Natural killer cell (primary cell): ENCODE measurements at regions not wholly inside any gene's neighbourhood (a gene's known extent, or its start where the extent isn't known, plus 50 kb on each side); places are given as distances from the start of the nearest gene placed in this dataset.

Experiments
- ATAC-seq, 3 donors: fragments of 150-1000 bp in 2 of 3; fragments of 200-7000 bp in 1 of 3; cut with Tn5 transposase; 1 replicate in 1 of 3; 2 replicates in 2 of 3; pipeline ENCODE4 v1.10.0; 2021; ENCODE audit warnings: mild to moderate bottlenecking in 2 of 3, moderate library complexity in 2 of 3
- DNase-seq, 2 donors: peaks; one replicate each; pipeline versions ENCODE4 v3.0.0 to v3.0.0-alpha.2; 2013 to 2021; ENCODE audit warnings: mixed read lengths in 1 of 2
- H3K27ac ChIP-seq: one replicate; pipeline ENCODE4 v1.5.1; 2013; ENCODE audit warnings: mild to moderate bottlenecking, low read length
- H3K27me3 ChIP-seq: one replicate; pipeline ENCODE4 v1.6.1; 2013; ENCODE audit warnings: low read length; ENCODE audit not compliant: control insufficient read depth, insufficient read depth
- H3K36me3 ChIP-seq: one replicate; pipeline ENCODE4 v1.6.1; 2013; ENCODE audit warnings: low read length; ENCODE audit not compliant: control insufficient read depth, insufficient read depth
- H3K4me1 ChIP-seq: one replicate; pipeline ENCODE4 v1.6.1; 2013; ENCODE audit warnings: low read length; ENCODE audit not compliant: control insufficient read depth, insufficient read depth
- H3K4me3 ChIP-seq: one replicate; pipeline ENCODE4 v1.5.1; 2013; ENCODE audit warnings: low read length
- H3K9me3 ChIP-seq: one replicate; pipeline ENCODE4 v1.6.1; 2013; ENCODE audit warnings: low read length; ENCODE audit not compliant: control insufficient read depth, insufficient read depth
- H3K27ac Mint-ChIP-seq, 2 donors: one replicate each; pipeline ENCODE4 v1.8.0; 2022; ENCODE audit warnings: mild to moderate bottlenecking in 2 of 2, mixed read lengths in 2 of 2, moderate library complexity in 1 of 2
- H3K27me3 Mint-ChIP-seq, 2 donors: one replicate each; pipeline ENCODE4 v1.8.0; 2022; ENCODE audit warnings: low read depth in 2 of 2, mixed read lengths in 2 of 2
- H3K36me3 Mint-ChIP-seq: one replicate; pipeline ENCODE4 v1.8.0; 2022; ENCODE audit warnings: mixed read lengths
- H3K4me1 Mint-ChIP-seq, 2 donors: one replicate each; pipeline ENCODE4 v1.8.0; 2022; ENCODE audit warnings: mixed read lengths in 2 of 2
- H3K4me3 Mint-ChIP-seq: one replicate; pipeline ENCODE4 v1.8.0; 2022; ENCODE audit warnings: mild to moderate bottlenecking, moderate library complexity, mixed read lengths
- H3K9me3 Mint-ChIP-seq, 2 donors: one replicate each; pipeline ENCODE4 v1.8.0; 2022; ENCODE audit warnings: mixed read lengths in 2 of 2
- WGBS: methylation state at CpG from one replicate; pipeline ENCODE4 v1.1.7; 2013; ENCODE audit warnings: missing lambda C conversion rate; ENCODE audit not compliant: insufficient coverage; 5-methylcytosine and 5-hydroxymethylcytosine counted together
- intact Hi-C: fragments of 100-400 bp; cut with micrococcal nuclease; formaldehyde crosslinking; loops from one replicate; pipeline ENCODE4 v1.14.2; 2022
- TF ChIP-seq, protein P1 (sequence below): fragments of 200-600 bp; IDR thresholded peaks from one replicate; pipeline ENCODE4 v1.8.0; 2022; ENCODE audit warnings: antibody characterized with exemption

DNA sequence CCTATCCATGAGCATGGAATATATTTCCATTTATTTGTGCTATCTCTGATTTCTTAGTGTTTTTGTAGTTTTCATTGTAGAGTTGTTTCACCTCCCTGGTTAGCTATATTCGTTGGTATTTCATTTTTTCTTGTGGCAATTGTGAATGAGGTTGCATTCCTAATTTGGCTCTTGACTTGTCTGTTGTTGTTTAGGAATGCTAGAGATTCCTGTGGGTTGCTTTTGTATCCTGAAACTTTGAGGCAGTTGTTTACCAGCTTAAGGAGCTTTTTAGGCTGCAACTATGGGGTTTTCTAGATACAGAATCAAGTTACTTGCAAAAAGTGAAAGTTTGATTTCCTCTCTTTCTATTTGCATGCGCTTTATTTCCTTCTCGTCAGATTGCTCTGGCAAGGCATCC is 304.7 kb upstream of the GRM3 start:
- Histone ChIP-seq H3K9me3 (no peaks in the 10 kb centered on the region), H3K4me3 (no peak overlapping the region), H3K27me3 (no peaks in the 10 kb centered on the region), H3K4me1 (no peaks in the 10 kb centered on the region), H3K36me3 (no peaks in the 10 kb centered on the region), H3K27ac (no peak overlapping the region)
- no peaks in the 10 kb centered on the region for H3K4me1 Mint-ChIP-seq
- DNase-seq (no peak), ATAC-seq (no peak)
- 75% methylated on average over 1 of the region's 3 CpGs for WGBS
- no peak overlapping the region for H3K4me3 Mint-ChIP-seq
- no peaks in the 10 kb centered on the region for H3K27me3 Mint-ChIP-seq
- intact Hi-C loops, result no loop called here
- TF ChIP-seq, protein P1, sequence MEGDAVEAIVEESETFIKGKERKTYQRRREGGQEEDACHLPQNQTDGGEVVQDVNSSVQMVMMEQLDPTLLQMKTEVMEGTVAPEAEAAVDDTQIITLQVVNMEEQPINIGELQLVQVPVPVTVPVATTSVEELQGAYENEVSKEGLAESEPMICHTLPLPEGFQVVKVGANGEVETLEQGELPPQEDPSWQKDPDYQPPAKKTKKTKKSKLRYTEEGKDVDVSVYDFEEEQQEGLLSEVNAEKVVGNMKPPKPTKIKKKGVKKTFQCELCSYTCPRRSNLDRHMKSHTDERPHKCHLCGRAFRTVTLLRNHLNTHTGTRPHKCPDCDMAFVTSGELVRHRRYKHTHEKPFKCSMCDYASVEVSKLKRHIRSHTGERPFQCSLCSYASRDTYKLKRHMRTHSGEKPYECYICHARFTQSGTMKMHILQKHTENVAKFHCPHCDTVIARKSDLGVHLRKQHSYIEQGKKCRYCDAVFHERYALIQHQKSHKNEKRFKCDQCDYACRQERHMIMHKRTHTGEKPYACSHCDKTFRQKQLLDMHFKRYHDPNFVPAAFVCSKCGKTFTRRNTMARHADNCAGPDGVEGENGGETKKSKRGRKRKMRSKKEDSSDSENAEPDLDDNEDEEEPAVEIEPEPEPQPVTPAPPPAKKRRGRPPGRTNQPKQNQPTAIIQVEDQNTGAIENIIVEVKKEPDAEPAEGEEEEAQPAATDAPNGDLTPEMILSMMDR, result no peak
- H3K9me3 Mint-ChIP-seq, result peaks cover 7 to 18% of the 10 kb centered on the region in 2 donors
- peaks cover 11% of the 10 kb centered on the region for H3K36me3 Mint-ChIP-seq
- H3K27ac Mint-ChIP-seq, result no peak overlapping the region

DNA sequence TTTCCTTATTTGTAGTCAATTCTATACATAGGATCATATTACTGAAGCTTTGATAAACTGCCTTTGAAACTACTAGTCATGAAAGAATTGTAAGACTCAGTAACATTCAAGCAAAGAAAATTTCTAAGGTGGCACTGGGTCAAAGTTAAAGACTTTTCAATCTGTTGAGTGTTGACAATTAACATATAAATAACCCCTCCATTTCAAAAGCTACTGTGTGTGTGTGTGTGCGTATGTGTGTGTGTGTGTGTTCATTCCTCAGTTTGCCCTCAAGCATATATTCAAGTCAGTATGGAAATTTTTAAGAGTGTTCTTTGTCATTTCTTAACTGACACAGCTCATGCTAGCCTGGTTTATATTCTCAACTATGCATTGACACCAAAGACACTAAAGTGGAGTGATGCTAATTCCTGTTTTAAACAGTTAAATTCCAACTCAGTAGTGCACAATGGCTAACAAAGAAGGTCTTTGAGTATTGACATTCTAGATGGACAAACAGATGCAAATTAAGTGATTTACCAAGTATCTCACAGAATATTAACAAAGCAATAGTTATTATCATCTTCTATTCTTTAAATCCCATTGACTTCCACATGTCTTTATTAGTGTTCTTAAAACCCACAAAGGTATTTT is 314.8 kb upstream of the GRM3 start:
- no peaks in the 10 kb centered on the region for H3K9me3 ChIP-seq
- Mint-ChIP-seq H3K4me3 (no peak overlapping the region), H3K27ac (no peak overlapping the region)

DNA sequence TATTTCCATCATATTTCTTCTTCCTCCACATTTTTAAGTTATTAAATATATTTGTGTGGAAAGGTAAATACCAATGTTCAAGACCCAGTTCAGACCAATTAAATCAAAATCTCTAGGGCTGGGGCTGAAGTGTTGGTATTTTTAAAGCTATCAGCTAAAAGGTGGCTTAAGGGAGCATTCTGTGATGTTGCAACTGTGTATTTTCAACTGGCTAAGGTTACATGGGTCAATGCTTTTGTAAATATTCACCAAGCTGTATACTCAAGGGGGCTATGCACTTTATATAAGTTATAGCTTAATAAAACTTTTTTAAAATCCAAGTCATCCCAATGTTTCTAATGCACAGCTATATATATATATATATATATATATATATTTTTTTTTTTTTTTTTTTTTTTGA is 316.9 kb upstream of the GRM3 start:
- DNase-seq, result no peak
- no peak for ATAC-seq
- Mint-ChIP-seq H3K36me3 (peaks cover 11% of the 10 kb centered on the region), H3K27ac (no peak overlapping the region), H3K4me3 (no peak overlapping the region), H3K27me3 (no peaks in the 10 kb centered on the region), H3K4me1 (no peaks in the 10 kb centered on the region), H3K9me3 (peaks cover 15 to 16% of the 10 kb centered on the region in 2 donors)
- H3K9me3 ChIP-seq, result no peaks in the 10 kb centered on the region
- no peak overlapping the region for H3K27ac ChIP-seq
- no peaks in the 10 kb centered on the region for H3K27me3 ChIP-seq
- TF ChIP-seq, protein P1, result no peak
- H3K4me1 ChIP-seq, result no peaks in the 10 kb centered on the region
- no peak overlapping the region for H3K4me3 ChIP-seq
- no peaks in the 10 kb centered on the region for H3K36me3 ChIP-seq
- intact Hi-C loops, result no loop called here

More for the DNA sequence above, 314.8 kb upstream of the GRM3 start:
- Mint-ChIP-seq H3K27me3 (no peaks in the 10 kb centered on the region), H3K9me3 (peaks cover 17 to 18% of the 10 kb centered on the region in 2 donors), H3K4me1 (no peaks in the 10 kb centered on the region), H3K36me3 (peaks cover 6% of the 10 kb centered on the region)
- ATAC-seq (no peak), DNase-seq (no peak)
- H3K36me3 ChIP-seq, result no peaks in the 10 kb centered on the region
- no peaks in the 10 kb centered on the region for H3K27me3 ChIP-seq
- intact Hi-C loops, result no loop called here
- H3K4me3 ChIP-seq, result no peak overlapping the region
- WGBS, result no CpG with 5 or more reads among the region's 1 CpG
- no peak overlapping the region for H3K27ac ChIP-seq
- TF ChIP-seq, protein P1, result no peak
- H3K4me1 ChIP-seq, result no peaks in the 10 kb centered on the region

DNA sequence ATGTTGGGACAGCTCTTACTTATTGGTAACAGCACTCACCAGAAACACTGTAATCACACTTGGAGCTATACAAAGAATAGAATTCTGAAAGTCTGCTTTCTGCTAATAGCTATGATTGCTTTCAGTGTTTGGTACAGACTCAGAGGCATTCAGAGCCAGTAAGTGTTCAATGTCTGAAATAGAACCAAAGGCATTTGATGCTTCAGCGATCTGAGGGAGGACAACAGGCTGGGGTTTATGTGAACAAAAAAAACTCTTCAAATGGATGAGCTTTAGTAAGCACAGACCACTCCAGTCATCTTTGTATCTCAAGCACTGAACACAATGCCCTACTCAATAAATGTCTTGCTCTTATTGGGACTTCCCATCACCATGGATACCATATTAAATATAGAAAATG is 322.8 kb upstream of the GRM3 start:
- Histone ChIP-seq H3K27ac (no peak overlapping the region), H3K4me1 (no peaks in the 10 kb centered on the region), H3K36me3 (no peaks in the 10 kb centered on the region), H3K4me3 (no peak overlapping the region), H3K27me3 (no peaks in the 10 kb centered on the region), H3K9me3 (no peaks in the 10 kb centered on the region)
- Mint-ChIP-seq H3K4me1 (no peaks in the 10 kb centered on the region), H3K27me3 (no peaks in the 10 kb centered on the region), H3K9me3 (peaks cover 6 to 8% of the 10 kb centered on the region in 2 donors), H3K36me3 (peaks cover 5% of the 10 kb centered on the region), H3K27ac (no peak overlapping the region), H3K4me3 (no peak overlapping the region)
- TF ChIP-seq, protein P1, result no peak
- no peak for DNase-seq
- no peak for ATAC-seq
- intact Hi-C loops, result no loop called here
- WGBS, result 90% methylated on average over 1 of the region's 1 CpG
